ENCODE measurements at regions not wholly inside any gene's neighbourhood (a gene's known extent, or its start where the extent isn't known, plus 50 kb on each side); places are given as distances from the start of the nearest gene placed in this dataset.

DNA sequence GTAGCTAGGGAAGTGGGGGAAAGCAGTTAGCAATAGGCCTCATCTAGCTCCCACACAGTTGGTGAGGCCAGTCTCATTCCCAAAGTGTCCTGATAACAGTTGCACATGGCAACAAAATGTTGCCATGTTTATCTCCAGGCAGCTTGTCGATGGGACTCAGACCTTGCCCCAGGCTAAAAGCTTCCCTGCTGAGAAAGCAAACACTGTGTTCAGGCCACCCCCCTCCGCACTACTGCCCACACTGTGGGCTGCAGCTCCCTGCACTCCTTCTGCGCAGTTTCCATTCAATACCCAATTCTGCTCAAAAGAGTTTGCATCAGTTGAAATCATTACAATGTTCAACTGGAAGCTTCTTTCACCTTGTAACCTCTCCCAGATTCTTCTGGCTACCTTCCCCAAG, 287.8 kb upstream of the GK2 start:
- DNase-seq, result no peak
- Histone ChIP-seq H3K4me1 (ENCODE audit: control insufficient read depth in 1 of 2, insufficient read depth in 2 of 2, low read depth in 1 of 2, low read length in 1 of 2) (no peaks in the 10 kb centered on the region), H3K9ac (no peak overlapping the region), H3F3A (replicated peaks; ENCODE audit: insufficient read depth) (no peaks in the 10 kb centered on the region), H3K9me3 (no peaks in the 10 kb centered on the region), H3K36me3 (replicated peaks in 1 of 2; ENCODE audit: control insufficient read depth in 1 of 2, insufficient read depth in 2 of 2, low read length in 1 of 2) (no peaks in the 10 kb centered on the region), H4K20me1 (ENCODE audit: insufficient read depth) (no peaks in the 10 kb centered on the region), H3K27me3 (ENCODE audit: insufficient read depth) (no peaks in the 10 kb centered on the region), H3K9me2 (no peaks in the 10 kb centered on the region), H3K4me3 (ENCODE audit: low read depth in 2 of 2, low read length in 1 of 2) (no peak overlapping the region), H3K27ac (ENCODE audit: low read depth in 2 of 2, low read length in 1 of 2) (no peak overlapping the region), H2AFZ (ENCODE audit: low read depth) (no peak overlapping the region), H3K4me2 (no peak overlapping the region), H3K79me2 (ENCODE audit: insufficient read depth) (no peaks in the 10 kb centered on the region)
- WGBS (ENCODE audit: low lambda C conversion rate), result 41% methylated on average over 3 of the region's 3 CpGs
- POLR2A ChIA-PET, result no interaction called here
- CTCF ChIA-PET, result interaction anchor here (1.0 kb wide), 1 partner anchor 202 kb away, joined by 3 read pairs; no protein-coding TSS in a partner anchor
- TF ChIP-seq FOXM1 (IDR thresholded peaks at IDR 0.05; ENCODE audit: low read depth), result no peak
- no peak for TF ChIP-seq MXI1 (IDR thresholded peaks at IDR 0.05; ENCODE audit: low read depth, low read length)
- no peak for TF ChIP-seq MAX (IDR thresholded peaks at IDR 0.05; ENCODE audit: low read depth)
- no peak for TF ChIP-seq GATA2 (CRISPR knock-in tag; IDR thresholded peaks at IDR 0.05)
- TF ChIP-seq, protein P1, sequence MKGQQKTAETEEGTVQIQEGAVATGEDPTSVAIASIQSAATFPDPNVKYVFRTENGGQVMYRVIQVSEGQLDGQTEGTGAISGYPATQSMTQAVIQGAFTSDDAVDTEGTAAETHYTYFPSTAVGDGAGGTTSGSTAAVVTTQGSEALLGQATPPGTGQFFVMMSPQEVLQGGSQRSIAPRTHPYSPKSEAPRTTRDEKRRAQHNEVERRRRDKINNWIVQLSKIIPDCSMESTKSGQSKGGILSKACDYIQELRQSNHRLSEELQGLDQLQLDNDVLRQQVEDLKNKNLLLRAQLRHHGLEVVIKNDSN (IDR thresholded peaks at IDR 0.05; ENCODE audit: borderline replicate concordance, low read depth), result no peak
- TF ChIP-seq POLR2AphosphoS5 (IDR thresholded peaks at IDR 0.05; ENCODE audit: low read depth, low read length), result no peak

GRCh38 chr4:79689740-79690139, 281.7 kb upstream of the GK2 start:
- Histone ChIP-seq H3F3A (replicated peaks; ENCODE audit: insufficient read depth) (no peaks in the 10 kb centered on the region), H3K79me2 (ENCODE audit: insufficient read depth) (no peaks in the 10 kb centered on the region), H2AFZ (ENCODE audit: low read depth) (no peak overlapping the region), H3K27ac (ENCODE audit: low read depth in 2 of 2, low read length in 1 of 2) (no peak overlapping the region), H3K9ac (no peak overlapping the region), H3K4me2 (no peak overlapping the region), H4K20me1 (ENCODE audit: insufficient read depth) (no peaks in the 10 kb centered on the region), H3K4me3 (ENCODE audit: low read depth in 2 of 2, low read length in 1 of 2) (no peak overlapping the region), H3K4me1 (ENCODE audit: control insufficient read depth in 1 of 2, insufficient read depth in 2 of 2, low read depth in 1 of 2, low read length in 1 of 2) (no peaks in the 10 kb centered on the region), H3K9me3 (no peaks in the 10 kb centered on the region), H3K9me2 (no peaks in the 10 kb centered on the region), H3K36me3 (replicated peaks in 1 of 2; ENCODE audit: control insufficient read depth in 1 of 2, insufficient read depth in 2 of 2, low read length in 1 of 2) (no peaks in the 10 kb centered on the region), H3K27me3 (ENCODE audit: insufficient read depth) (no peaks in the 10 kb centered on the region)
- POLR2A ChIA-PET, result no interaction called here
- no peak for DNase-seq
- WGBS (ENCODE audit: low lambda C conversion rate), result 60% methylated on average over 3 of the region's 3 CpGs
- CTCF ChIA-PET, result no interaction called here
- no peak for TF ChIP-seq MAX (IDR thresholded peaks at IDR 0.05; ENCODE audit: low read depth)
- TF ChIP-seq MXI1 (IDR thresholded peaks at IDR 0.05; ENCODE audit: low read depth, low read length), result no peak
- TF ChIP-seq, protein P2, sequence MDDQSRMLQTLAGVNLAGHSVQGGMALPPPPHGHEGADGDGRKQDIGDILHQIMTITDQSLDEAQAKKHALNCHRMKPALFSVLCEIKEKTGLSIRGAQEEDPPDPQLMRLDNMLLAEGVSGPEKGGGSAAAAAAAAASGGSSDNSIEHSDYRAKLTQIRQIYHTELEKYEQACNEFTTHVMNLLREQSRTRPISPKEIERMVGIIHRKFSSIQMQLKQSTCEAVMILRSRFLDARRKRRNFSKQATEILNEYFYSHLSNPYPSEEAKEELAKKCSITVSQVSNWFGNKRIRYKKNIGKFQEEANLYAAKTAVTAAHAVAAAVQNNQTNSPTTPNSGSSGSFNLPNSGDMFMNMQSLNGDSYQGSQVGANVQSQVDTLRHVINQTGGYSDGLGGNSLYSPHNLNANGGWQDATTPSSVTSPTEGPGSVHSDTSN (IDR thresholded peaks at IDR 0.05), result no peak
- TF ChIP-seq RXRA (IDR thresholded peaks at IDR 0.05; ENCODE audit: borderline replicate concordance, low read depth), result no peak
- TF ChIP-seq FOSL2 (IDR thresholded peaks at IDR 0.05; ENCODE audit: borderline replicate concordance, low read depth), result no peak
- TF ChIP-seq GABPA (IDR thresholded peaks at IDR 0.05; ENCODE audit: low read depth), result no peak
- no peak for TF ChIP-seq FOXM1 (IDR thresholded peaks at IDR 0.05; ENCODE audit: low read depth)
- no peak for TF ChIP-seq TEAD4 (IDR thresholded peaks at IDR 0.05; ENCODE audit: borderline replicate concordance, insufficient read depth)
- no peak for TF ChIP-seq SIN3A (IDR thresholded peaks at IDR 0.05; ENCODE audit: borderline replicate concordance, low read depth, low read length)
- TF ChIP-seq EP300 (IDR thresholded peaks at IDR 0.05; ENCODE audit: borderline replicate concordance in 1 of 2, low read depth in 1 of 2, low read length in 1 of 2), result no peak
- TF ChIP-seq RAD21 (IDR thresholded peaks at IDR 0.05; ENCODE audit: low read length), result no peak
- TF ChIP-seq, protein P1 (IDR thresholded peaks at IDR 0.05; ENCODE audit: borderline replicate concordance, low read depth), result no peak
- no peak for TF ChIP-seq ZBTB33 (IDR thresholded peaks at IDR 0.05; ENCODE audit: borderline replicate concordance, low read depth)
- TF ChIP-seq FOXJ3 (CRISPR knock-in tag; IDR thresholded peaks at IDR 0.05), result no peak
- TF ChIP-seq TAF1 (IDR thresholded peaks at IDR 0.05; ENCODE audit: borderline replicate concordance, low read depth, low read length), result no peak
- TF ChIP-seq, protein P3, sequence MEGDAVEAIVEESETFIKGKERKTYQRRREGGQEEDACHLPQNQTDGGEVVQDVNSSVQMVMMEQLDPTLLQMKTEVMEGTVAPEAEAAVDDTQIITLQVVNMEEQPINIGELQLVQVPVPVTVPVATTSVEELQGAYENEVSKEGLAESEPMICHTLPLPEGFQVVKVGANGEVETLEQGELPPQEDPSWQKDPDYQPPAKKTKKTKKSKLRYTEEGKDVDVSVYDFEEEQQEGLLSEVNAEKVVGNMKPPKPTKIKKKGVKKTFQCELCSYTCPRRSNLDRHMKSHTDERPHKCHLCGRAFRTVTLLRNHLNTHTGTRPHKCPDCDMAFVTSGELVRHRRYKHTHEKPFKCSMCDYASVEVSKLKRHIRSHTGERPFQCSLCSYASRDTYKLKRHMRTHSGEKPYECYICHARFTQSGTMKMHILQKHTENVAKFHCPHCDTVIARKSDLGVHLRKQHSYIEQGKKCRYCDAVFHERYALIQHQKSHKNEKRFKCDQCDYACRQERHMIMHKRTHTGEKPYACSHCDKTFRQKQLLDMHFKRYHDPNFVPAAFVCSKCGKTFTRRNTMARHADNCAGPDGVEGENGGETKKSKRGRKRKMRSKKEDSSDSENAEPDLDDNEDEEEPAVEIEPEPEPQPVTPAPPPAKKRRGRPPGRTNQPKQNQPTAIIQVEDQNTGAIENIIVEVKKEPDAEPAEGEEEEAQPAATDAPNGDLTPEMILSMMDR (IDR thresholded peaks at IDR 0.05), result no peak

Data from SK-N-SH (cell line).